Activated T-helper 1 cell treated with anti-CD3 and anti-CD28 coated beads, Interleukin-12 subunit alpha, Interleukin-12 subunit beta, Interleukin-2, Interleukin-4 antibody, amounts not matched to agents 30 ng/mL and 10 ng/mL and 1 ng/mL, durations not matched to agents 14 hours and 24 hours and 36 hours (primary cell): ENCODE measurements at regions not wholly inside any gene's neighbourhood (a gene's known extent, or its start where the extent isn't known, plus 50 kb on each side); places are given as distances from the start of the nearest gene placed in this dataset.
"Not testable (repeated sequence)": the region's sequence is repeated elsewhere in the genome, so short reads cannot be mapped to it uniquely, and the experiment has no call there.

Source experiments
- DNase-seq: peaks from one replicate; pipeline ENCODE4 v3.0.0; 2021; ENCODE audit warnings: low spot score
- H3K27ac Mint-ChIP-seq: one replicate; pipeline ENCODE4 v1.8.0; 2021; ENCODE audit warnings: mild to moderate bottlenecking, mixed read lengths
- H3K27me3 Mint-ChIP-seq: one replicate; pipeline ENCODE4 v1.8.0; 2022; ENCODE audit warnings: mild to moderate bottlenecking, moderate library complexity, mixed read lengths; ENCODE audit not compliant: insufficient read depth
- H3K36me3 Mint-ChIP-seq: one replicate; pipeline ENCODE4 v1.8.0; 2021; ENCODE audit warnings: low read depth, mixed read lengths
- H3K4me1 Mint-ChIP-seq: one replicate; pipeline ENCODE4 v1.8.0; 2021; ENCODE audit warnings: low read depth, mixed read lengths
- H3K4me3 Mint-ChIP-seq: one replicate; pipeline ENCODE4 v1.8.0; 2021; ENCODE audit warnings: mild to moderate bottlenecking, moderate library complexity, mixed read lengths
- H3K9me3 Mint-ChIP-seq: one replicate; pipeline ENCODE4 v1.8.0; 2021; ENCODE audit warnings: mixed read lengths
- intact Hi-C: fragments of 100-400 bp; cut with micrococcal nuclease; formaldehyde crosslinking; loops from one replicate; pipeline ENCODE4 v1.15.1; 2024

- Mint-ChIP-seq H3K27me3 (peaks cover 9% of the 10 kb centered on the region), H3K4me3 (no peak overlapping the region), H3K36me3 (no peaks in the 10 kb centered on the region), H3K9me3 (no peaks in the 10 kb centered on the region), H3K27ac (no peak overlapping the region), H3K4me1 (no peaks in the 10 kb centered on the region)
- peak; percentile 31 for DNase-seq
- intact Hi-C loops, result loop anchor here (1.0 to 2.0 kb wide), 2 partner anchors 24 to 70 kb away; no protein-coding TSS in a partner anchor
Measured at GRCh38 chr14:105974902-105975301, 448.5 kb downstream of the TMEM121 start.

DNA sequence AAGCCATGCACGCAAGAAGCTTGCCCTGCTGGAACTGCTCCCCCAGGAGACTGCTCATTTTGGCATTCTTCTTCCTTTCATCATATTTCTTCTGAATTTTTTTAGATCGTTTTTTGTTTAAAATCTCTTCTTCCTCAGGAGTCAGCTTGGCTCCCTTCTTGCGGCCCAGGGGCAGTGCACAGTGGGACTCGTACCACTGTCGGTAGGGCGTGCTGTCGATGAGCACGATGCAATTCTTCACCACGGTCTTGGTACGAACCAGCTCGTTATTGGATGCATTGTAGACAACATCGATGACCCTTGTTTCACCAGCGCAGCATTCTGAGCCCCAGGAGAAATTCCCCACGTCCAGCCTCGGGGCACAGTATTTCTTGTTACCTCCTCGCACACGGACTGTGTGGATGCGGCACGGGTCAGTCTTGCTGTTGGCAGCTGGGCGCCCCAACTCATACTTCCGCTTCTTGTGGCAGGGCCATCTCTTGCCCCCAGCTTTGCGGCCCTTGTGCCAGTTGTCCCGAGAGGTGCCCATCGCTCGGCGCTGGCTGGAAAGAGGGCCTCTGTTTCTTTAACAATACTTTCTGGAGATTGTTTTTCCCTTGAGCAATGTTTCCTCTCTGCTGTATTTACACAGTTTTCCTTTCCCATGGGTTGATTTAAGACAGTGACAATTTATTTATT lies 452.4 kb downstream of the TMEM121 start:
- DNase-seq, result no peak
- Mint-ChIP-seq H3K9me3 (no peaks in the 10 kb centered on the region), H3K27ac (no peak overlapping the region), H3K4me3 (no peak overlapping the region), H3K27me3 (peaks cover 3% of the 10 kb centered on the region), H3K36me3 (no peaks in the 10 kb centered on the region), H3K4me1 (peaks cover 26% of the 10 kb centered on the region)
- intact Hi-C loops, result no loop called here

- intact Hi-C loops, result no loop called here
- H3K36me3 Mint-ChIP-seq, result no peaks in the 10 kb centered on the region
- H3K27me3 Mint-ChIP-seq, result peaks cover 3% of the 10 kb centered on the region
- peaks cover 26% of the 10 kb centered on the region for H3K4me1 Mint-ChIP-seq
- H3K9me3 Mint-ChIP-seq, result no peaks in the 10 kb centered on the region
- no peak for DNase-seq
- no peak overlapping the region for H3K27ac Mint-ChIP-seq
- H3K4me3 Mint-ChIP-seq, result no peak overlapping the region
Measured at GRCh38 chr14:105979446-105979845, 453.1 kb downstream of the TMEM121 start.

GRCh38 chr14:105980224-105980623 lies 453.8 kb downstream of the TMEM121 start:
- Mint-ChIP-seq H3K27ac (no peak overlapping the region), H3K36me3 (no peaks in the 10 kb centered on the region), H3K4me1 (peaks cover 32% of the 10 kb centered on the region), H3K9me3 (no peaks in the 10 kb centered on the region), H3K4me3 (no peak overlapping the region), H3K27me3 (peaks cover 3% of the 10 kb centered on the region)
- no peak for DNase-seq
- intact Hi-C loops, result no loop called here

GRCh38 chr14:105981517-105982302 lies 455.3 kb downstream of the TMEM121 start:
- DNase-seq, H3K27ac Mint-ChIP-seq, H3K27me3 Mint-ChIP-seq, H3K4me3 Mint-ChIP-seq, H3K36me3 Mint-ChIP-seq, H3K9me3 Mint-ChIP-seq, intact Hi-C loops: not testable (repeated sequence)
- H3K4me1 Mint-ChIP-seq, result peaks cover 39% of the 10 kb centered on the region

- H3K4me3 Mint-ChIP-seq, result no peak overlapping the region
- intact Hi-C loops, result no loop called here
- no peak overlapping the region for H3K27ac Mint-ChIP-seq
- H3K9me3 Mint-ChIP-seq, result no peaks in the 10 kb centered on the region
- peaks cover 3% of the 10 kb centered on the region for H3K27me3 Mint-ChIP-seq
- no peaks in the 10 kb centered on the region for H3K36me3 Mint-ChIP-seq
- H3K4me1 Mint-ChIP-seq, result peaks cover 48% of the 10 kb centered on the region
- no peak for DNase-seq
Measured at GRCh38 chr14:105982664-105983063, 456.3 kb downstream of the TMEM121 start.

GRCh38 chr14:105986894-105987284 lies 460.5 kb downstream of the TMEM121 start:
- Mint-ChIP-seq H3K9me3 (no peaks in the 10 kb centered on the region), H3K4me1 (peaks cover 63% of the 10 kb centered on the region), H3K4me3 (no peak overlapping the region)

GRCh38 chr14:105987563-105987962 lies 461.2 kb downstream of the TMEM121 start:
- intact Hi-C loops, result no loop called here
- H3K4me3 Mint-ChIP-seq, result no peak overlapping the region
- H3K36me3 Mint-ChIP-seq, result no peaks in the 10 kb centered on the region
- no peaks in the 10 kb centered on the region for H3K27me3 Mint-ChIP-seq
- no peaks in the 10 kb centered on the region for H3K9me3 Mint-ChIP-seq
- H3K27ac Mint-ChIP-seq, result peak overlapping the region; percentile 42
- no peak for DNase-seq
- H3K4me1 Mint-ChIP-seq, result peaks cover 60% of the 10 kb centered on the region

More at GRCh38 chr14:105986894-105987284, 460.5 kb downstream of the TMEM121 start:
- no peaks in the 10 kb centered on the region for H3K36me3 Mint-ChIP-seq
- H3K27me3 Mint-ChIP-seq, result no peaks in the 10 kb centered on the region
- intact Hi-C loops, result no loop called here
- DNase-seq, result no peak
- H3K27ac Mint-ChIP-seq, result peak overlapping the region; percentile 83

- H3K27ac Mint-ChIP-seq, result peak overlapping the region; percentile 49
- H3K36me3 Mint-ChIP-seq, result no peaks in the 10 kb centered on the region
- no peaks in the 10 kb centered on the region for H3K27me3 Mint-ChIP-seq
- DNase-seq, result no peak
- H3K4me1 Mint-ChIP-seq, result peaks cover 70% of the 10 kb centered on the region
- no peak overlapping the region for H3K4me3 Mint-ChIP-seq
- no peaks in the 10 kb centered on the region for H3K9me3 Mint-ChIP-seq
- intact Hi-C loops, result no loop called here
Measured at GRCh38 chr14:105989566-105990302, 463.4 kb downstream of the TMEM121 start.

DNA sequence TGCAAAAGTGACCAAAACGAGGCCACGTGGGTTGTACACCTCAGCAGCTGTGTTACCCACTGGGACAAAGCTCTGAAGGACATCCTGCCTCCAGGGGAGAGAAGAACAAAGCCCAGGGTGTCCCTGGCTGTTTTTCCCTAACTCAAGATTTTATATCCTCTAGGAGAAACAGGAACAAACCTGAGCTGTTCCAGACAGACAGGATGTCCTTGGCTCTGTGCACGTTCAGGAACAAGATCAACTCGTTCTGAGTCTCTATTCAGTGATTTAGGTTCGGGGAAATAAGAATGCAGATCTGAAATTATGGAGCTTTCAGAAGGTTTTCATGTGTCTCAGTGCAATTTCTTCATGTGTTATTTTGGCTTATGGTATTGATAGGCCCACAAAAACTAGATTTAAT lies 465.3 kb downstream of the TMEM121 start:
- H3K27ac Mint-ChIP-seq, intact Hi-C loops, H3K27me3 Mint-ChIP-seq, H3K4me3 Mint-ChIP-seq, DNase-seq, H3K36me3 Mint-ChIP-seq, H3K9me3 Mint-ChIP-seq: not testable (repeated sequence)
- H3K4me1 Mint-ChIP-seq, result peaks cover 67% of the 10 kb centered on the region

GRCh38 chr14:105993814-105994213 lies 467.4 kb downstream of the TMEM121 start:
- Mint-ChIP-seq H3K36me3 (no peaks in the 10 kb centered on the region), H3K27me3 (no peaks in the 10 kb centered on the region), H3K4me1 (peaks cover 54% of the 10 kb centered on the region), H3K9me3 (no peaks in the 10 kb centered on the region), H3K4me3 (no peak overlapping the region), H3K27ac (peak overlapping the region; percentile 58)
- intact Hi-C loops, result no loop called here
- DNase-seq, result no peak

DNA sequence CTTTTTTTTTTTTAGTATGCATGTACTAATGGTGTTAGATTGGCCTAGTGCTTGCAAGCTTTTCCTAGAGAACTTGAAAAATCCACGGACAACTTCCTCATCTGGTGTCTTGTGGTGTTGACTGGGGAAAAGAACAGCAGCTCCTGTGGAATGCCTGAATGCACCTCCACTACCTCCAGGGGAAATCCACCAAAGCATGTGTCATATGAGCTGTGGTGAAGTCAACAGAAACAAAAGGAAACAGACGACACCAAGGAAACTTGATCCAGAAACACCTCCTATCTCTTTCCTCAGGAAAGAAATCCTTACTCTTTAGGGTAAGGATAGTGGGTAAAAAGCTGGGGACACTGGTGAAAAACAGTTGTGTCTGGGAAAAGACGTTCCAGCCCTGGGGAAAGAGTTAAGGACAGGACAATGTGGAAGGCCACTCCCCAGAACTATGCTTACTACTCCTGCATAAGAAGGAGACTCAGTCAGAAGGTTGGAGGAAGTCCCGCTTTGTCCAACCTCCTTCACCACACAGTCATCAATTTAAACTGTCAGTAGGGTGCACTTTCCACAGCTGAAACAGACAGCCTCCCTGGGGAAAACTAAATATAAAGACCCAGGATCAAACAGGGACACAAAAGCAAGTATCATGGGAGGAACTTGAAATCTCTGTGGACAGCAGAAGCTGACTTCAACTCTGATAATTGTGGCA lies 468.8 kb downstream of the TMEM121 start:
- H3K4me1 Mint-ChIP-seq, result peaks cover 52% of the 10 kb centered on the region
- H3K36me3 Mint-ChIP-seq, intact Hi-C loops, H3K9me3 Mint-ChIP-seq, H3K27me3 Mint-ChIP-seq, DNase-seq, H3K4me3 Mint-ChIP-seq: not testable (repeated sequence)
- H3K27ac Mint-ChIP-seq, result peak overlapping the region; percentile 36
